HG02798 (cell line): ENCODE measurements at regions not wholly inside any gene's neighbourhood (a gene's known extent, or its start where the extent isn't known, plus 50 kb on each side); places are given as distances from the start of the nearest gene placed in this dataset.

Experiments
- ATAC-seq: cut with Tn5 transposase; IDR thresholded peaks from one replicate; pipeline ENCODE4 v1.9.1; 2021; ENCODE audit warnings: mild to moderate bottlenecking; ENCODE audit not compliant: unreplicated experiment, poor library complexity

GRCh38 chr14:105817971-105818711 is 291.8 kb downstream of the TMEM121 start:
- no peak for ATAC-seq

DNA sequence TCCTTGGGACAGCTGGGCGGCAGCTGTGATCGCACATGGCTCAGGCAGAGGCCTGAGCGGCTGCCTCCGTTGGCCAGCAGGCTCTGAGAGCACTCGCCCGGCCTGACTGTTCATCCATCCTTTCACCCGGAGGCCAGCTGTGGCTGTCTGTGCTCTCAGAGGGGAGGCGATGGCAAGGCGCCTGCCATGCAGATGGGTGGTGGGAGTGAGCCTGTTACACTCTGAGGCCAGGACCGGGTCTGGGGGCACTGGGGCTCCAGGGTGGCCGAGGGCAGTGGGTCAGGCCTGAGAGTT is 292.3 kb downstream of the TMEM121 start:
- no peak for ATAC-seq

DNA sequence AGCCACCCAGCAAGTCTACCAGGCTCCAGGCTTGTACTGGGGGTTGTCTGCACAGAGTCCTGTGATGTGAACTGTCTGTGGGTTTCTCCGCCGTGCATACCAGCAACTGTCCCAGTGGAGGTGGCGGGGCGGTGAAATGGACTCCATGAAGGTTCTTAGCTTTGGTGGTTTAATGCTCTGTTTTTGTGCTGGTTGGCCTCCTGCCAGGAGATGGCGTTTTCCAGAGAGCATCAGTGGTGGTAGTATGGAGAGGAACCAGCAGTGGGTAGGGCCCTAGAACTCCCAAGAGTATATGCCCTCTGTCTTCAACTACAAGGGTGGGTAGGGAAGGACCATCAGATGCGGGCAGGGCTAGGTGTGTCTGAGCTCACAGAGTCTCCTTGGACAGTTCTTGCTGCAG is 303.8 kb downstream of the TMEM121 start:
- no peak for ATAC-seq

DNA sequence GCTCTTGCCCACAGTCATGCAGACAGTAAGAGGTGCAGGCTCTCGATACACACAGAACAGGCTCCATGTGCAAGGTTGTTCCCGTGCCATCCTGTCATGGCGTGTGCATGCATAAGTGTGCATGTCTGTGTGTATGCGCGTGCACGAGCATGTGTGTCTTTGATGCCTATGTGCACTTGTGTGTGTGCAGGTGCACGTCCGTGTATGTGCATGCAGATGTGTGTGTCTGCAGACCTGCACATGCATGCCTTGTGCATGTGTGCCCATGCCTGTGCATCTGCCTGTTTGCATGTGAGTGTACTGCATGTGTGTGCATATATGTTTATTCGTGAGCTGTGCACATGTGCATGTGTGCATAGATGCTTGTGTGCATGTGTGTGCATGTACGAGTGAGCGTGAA is 309.8 kb downstream of the TMEM121 start:
- no peak for ATAC-seq

DNA sequence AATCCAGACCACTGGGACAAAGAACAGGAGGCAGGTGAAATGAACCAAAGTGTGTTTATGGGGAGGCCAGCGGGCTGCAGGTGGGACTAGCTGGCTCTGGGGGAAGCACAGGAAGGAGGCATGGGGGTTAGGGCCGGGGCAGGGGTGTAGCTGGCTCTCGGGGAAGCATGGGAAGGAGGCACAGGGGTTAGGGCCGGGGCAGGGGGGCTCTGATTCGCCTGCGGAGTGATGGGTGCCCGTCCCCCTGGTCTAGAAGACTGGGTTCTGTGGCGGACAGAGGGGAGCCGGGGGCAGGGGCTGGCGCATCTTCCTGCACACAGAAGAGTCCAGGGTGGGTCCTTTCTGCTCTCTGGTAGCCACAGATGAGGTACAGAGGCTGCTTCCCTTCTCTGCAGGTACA is 310.3 kb downstream of the TMEM121 start:
- no peak for ATAC-seq

DNA sequence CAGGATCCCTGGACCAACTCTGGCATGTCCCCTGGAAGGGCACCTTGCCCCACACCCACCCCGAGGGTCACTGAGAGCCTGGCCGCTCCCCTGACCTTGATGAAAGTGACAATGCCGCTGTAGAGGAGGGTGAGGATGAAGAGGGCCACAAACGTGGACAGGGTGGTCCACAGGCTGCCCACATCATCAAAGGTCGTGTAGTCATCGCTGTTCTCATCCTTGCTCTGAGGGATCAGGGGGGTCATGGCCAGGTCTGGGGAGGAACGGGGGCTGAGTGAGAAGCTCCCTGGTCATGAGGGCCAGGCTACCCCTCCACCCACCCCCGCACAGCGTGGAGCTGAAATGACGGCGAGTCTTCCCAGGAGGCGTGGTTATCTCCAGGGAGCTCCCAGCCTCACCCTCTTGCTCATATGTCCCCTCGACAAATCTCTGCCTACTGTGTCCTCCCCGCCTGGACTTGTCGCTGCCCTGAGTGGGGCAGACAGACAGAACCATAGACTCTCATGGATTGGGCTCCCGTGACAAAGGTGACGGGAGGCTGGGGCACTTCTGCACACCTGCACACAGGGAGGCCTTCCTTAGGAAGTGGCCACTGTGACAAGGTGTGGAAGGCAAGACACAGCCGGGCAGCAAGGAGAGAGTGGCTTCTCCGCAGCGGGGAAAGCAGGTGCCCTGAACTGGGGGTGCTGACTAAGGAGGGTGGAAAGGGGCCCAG is 311.1 kb downstream of the TMEM121 start:
- ATAC-seq = no peak

DNA sequence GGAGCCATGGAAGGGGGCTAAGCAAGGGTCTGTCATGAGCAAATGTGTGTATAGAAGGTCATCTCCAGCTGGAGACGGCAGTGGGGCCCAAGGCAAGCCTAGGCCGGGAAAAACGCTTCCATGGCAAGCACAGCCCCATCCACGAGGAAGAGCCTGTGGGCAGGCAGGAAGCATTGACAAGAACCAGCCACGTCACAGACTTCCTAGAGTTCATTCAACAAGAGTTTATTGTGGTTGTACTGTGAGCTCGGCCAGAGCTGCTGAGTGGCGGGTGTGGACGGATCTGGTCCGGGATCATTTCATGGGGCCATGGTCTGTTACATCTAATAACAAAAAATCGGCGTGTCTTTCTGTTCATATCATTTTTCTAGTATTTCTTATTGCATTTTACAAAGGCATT is 311.7 kb downstream of the TMEM121 start:
- no peak for ATAC-seq

DNA sequence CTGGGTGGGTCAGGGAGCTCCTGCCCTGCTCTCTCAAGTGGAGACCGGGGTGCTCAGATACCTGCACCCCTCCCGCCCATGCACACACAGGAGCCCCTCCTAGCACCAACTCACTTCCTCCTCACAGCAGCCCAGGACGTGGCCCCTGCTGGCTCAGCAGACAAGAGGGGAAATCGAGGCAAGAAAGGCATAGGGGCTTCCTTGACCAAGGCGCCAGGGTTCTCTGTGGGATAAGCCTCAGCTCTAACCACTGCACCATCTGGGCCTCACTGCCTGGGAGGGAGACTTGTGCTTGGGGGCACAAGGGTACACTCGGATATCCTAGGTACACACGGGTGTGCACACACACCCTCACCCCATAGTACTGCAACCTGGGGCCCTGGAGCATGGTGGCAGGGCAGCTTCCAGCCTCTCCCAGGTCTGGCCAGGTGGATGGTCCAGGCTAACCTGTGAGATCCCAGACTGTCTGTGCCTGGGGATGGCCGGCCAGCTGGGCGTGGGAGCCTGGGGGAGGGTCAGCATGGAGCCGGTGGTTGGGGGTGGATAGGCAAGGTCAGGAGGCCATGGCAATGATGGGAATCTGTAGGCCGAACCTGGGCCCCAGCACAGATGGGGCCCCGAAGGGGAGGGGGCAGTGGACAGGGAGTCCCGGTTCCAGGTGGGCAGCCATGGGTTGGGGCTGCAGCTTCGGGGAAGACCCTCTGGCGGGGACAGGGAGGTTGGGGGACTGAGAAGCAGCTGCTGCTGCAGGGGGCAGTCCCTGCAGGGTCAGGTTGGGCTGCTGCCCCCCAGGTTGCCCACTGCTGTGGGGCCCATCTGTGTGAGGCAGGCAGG is 312.4 kb downstream of the TMEM121 start:
- no peak for ATAC-seq

GRCh38 chr14:105839425-105840265 is 313.3 kb downstream of the TMEM121 start:
- no peak for ATAC-seq

DNA sequence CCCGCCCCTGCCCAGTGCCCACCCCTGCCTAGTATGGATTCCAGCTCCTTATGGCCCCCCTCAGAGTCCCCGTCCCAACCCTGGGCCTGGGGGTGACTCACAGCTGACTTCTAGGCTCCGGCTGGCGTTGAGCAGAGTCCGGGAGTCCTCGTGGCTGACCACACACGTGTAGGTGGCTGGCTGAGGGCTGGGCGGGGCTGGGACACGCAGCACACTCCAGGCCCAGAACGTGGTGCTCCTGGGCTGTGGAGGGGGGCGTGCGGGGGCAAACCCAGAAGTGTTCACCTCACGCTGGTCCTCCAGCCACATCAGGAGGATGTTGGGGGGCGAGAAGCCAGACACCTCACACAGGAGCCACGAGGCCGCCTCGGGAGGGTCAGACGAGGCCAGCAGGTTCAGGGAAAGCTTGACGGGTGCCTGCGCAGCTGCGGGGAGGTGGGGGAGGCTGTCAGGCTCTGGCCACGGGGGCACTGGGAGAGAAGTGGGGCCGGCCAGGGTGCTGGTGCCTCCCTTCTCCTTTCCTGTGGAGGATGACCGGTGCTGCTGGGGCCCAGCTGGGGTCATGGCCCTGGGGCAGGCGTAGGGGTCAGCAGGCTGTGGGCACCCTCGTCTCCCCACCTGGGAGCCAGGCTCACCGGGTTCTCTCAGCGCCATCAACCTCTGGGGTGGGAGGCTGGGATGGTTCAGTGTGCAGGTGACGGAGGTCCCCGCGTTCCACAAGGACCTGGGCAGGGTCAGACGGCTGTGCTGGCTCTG is 314.1 kb downstream of the TMEM121 start:
- ATAC-seq = no peak

- ATAC-seq = no peak
These were observed 314.9 kb downstream of the TMEM121 start for GRCh38 chr14:105841022-105842009.

DNA sequence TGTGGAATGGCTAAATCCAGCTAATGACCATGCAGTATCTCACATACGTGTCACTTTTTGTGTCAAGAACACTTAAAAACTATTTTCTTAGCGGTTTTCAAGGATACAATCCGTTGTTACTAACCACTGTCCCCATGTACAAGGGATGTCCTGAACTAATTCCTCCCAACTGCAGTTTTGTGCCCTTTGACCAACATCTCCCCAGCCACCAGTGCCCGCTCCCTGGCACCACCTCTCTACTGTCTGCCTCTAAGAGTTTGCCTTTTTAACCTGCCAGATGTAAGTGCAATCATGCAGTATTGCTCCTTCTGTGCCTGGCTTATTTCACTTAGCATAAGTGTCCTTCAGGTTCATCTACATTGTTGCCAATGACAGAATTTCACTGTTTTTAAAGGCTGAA is 315.7 kb downstream of the TMEM121 start:
- ATAC-seq = no peak

DNA sequence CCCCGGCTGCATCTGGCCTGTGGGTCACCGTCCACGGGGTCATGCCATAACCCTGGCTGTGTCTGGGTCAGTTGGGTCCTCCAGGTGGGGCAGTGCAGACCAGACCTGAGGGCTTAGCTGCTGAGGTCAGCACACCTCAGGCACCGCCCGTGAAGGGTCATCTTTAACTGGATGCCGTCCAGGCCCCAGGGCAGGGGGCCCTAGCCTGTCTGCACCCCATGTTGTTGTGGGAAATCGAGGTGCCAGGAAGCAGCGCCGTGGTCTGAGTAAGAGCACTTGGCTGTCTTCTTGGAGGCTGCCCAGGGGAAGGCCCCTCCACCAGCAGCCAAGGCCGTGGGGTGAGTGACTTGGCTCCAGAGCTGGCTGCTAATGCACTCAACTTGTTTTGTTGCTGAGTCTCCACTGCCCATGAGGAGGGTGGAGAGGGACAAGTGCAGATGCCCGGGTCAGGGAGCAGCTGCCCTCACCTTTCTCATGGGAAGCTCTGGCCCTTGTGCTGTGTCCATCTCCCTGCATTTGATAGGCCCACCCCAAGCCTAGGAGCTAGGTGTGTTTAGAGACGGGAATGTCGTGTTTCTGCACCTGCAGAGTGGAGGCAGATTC is 317.2 kb downstream of the TMEM121 start:
- ATAC-seq = no peak

- ATAC-seq = no peak
These were observed 317.8 kb downstream of the TMEM121 start for GRCh38 chr14:105844047-105844630.

DNA sequence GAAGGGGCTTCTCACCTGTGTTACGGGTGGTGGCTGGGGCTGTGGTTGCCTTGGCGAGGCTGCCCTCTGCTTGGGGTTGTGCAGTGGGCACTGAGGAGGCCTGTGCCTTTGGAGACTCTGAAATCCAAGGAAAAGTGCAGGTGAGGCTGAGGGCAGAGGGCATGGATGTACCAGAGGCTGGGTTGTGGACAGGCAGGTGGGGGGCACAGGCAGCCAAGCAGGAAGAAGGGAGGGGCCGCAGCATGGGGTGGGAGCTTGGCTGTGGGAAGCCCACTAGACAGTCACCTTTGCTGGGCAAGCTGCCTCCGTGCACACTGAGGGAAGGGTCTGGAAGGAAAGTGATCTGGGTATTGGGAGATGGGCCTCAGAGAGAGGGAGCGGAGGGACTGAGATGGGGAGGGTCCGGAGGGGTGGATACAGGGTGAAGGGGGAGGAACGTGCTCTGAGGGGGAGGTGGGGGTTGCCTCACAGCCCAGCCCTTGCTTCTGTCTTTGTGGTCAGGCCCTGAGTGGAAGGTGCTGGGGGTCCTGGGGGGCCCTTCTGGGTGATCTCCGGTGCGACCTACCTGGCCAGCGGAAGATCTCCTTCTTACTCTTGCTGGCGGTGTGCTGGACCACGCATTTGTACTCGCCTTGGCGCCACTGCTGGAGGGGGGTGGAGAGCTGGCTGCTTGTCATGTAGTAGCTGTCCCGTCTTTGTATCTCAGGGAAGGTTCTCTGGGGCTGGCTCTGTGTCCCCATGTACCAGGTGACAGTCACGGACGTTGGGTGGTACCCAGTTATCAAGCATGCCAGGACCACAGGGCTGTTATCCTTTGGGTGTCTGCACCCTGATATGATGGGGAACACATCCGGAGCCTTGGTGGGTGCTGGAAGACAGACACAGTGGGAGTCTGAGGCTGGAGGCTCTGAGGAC is 318.7 kb downstream of the TMEM121 start:
- ATAC-seq = no peak

DNA sequence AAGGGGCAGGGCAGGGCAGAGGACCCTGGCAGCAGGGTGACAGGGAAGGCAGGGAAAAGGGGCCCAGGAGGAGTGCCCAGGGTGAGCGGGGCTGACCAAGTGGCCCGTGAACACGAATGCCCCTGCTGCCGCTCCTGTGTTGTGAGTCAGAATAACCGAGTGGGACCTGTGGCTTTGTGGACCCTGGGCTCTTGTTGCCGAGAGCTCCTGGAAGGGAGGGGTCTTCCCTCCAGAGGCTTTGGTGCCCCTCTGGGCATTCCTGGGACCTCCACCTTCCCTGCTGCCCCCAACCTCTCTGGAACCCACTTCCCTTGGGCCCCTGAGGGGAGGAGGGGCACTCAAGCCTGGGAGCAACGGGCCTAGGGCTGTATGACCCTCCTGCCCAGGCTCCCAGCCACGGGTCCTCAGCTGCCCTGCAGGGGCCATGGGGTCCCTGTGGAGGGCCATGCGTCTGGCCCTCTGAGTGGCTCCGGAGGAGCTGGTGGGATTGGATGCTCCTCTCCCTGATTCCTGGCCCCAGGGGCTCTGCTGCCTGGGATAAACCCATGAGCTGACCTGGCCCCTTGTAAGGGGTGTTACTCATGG is 319.4 kb downstream of the TMEM121 start:
- no peak for ATAC-seq
